AG10803 (cell line): ENCODE measurements at regions not wholly inside any gene's neighbourhood (a gene's known extent, or its start where the extent isn't known, plus 50 kb on each side); places are given as distances from the start of the nearest gene placed in this dataset.

Experiments
- DNase-seq: peaks from one replicate; pipeline ENCODE4 v3.0.0; 2010; ENCODE audit warnings: low read depth
- H3K4me3 ChIP-seq: 2 replicates; pipeline ENCODE4 v1.5.1; 2011; ENCODE audit warnings: mild to moderate bottlenecking, low read length, control low read depth
- TF ChIP-seq, protein P1 (sequence below): conservative IDR thresholded peaks from 2 replicates; pipeline ENCODE4 v1.5.1; 2011; ENCODE audit warnings: mild to moderate bottlenecking, low read length, control low read depth, inconsistent platforms

DNA sequence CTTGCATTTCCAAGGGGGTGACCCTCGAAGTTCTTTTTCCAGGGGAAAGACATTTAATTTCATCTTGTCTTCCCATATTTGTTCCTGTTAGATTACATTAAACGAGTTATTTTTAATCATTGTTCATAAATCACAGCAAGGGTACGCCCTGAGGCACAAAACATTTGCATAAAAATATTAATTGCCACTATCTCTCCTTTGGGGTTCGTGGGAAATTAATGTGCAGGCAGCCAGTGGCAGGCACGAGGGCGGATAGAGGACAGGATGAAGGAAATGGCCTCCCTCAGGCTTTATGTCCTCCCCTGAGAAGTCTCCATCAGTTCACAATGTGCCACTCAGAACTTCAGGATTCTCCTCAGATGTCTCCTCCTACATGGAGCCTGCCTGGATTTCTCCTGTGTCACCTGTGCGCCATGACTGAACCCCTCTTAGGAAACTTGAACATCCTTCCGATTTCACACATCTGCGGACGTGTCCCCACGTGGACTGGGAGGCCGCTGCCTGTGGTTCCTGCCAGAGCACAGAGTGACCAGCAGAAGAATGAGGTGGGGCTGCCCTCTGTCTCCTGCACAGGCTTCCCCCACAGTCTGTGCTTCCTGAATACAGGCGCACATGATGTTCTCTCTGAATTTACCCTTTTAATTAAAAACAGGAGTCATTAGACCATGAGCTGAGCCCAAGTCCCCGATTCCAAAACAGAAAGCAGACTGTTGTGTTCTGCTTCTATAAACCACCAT lies 1085.9 kb downstream of the TBC1D22A start:
- TF ChIP-seq, protein P1, sequence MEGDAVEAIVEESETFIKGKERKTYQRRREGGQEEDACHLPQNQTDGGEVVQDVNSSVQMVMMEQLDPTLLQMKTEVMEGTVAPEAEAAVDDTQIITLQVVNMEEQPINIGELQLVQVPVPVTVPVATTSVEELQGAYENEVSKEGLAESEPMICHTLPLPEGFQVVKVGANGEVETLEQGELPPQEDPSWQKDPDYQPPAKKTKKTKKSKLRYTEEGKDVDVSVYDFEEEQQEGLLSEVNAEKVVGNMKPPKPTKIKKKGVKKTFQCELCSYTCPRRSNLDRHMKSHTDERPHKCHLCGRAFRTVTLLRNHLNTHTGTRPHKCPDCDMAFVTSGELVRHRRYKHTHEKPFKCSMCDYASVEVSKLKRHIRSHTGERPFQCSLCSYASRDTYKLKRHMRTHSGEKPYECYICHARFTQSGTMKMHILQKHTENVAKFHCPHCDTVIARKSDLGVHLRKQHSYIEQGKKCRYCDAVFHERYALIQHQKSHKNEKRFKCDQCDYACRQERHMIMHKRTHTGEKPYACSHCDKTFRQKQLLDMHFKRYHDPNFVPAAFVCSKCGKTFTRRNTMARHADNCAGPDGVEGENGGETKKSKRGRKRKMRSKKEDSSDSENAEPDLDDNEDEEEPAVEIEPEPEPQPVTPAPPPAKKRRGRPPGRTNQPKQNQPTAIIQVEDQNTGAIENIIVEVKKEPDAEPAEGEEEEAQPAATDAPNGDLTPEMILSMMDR, result no peak
- DNase-seq, result peak; percentile 20

DNA sequence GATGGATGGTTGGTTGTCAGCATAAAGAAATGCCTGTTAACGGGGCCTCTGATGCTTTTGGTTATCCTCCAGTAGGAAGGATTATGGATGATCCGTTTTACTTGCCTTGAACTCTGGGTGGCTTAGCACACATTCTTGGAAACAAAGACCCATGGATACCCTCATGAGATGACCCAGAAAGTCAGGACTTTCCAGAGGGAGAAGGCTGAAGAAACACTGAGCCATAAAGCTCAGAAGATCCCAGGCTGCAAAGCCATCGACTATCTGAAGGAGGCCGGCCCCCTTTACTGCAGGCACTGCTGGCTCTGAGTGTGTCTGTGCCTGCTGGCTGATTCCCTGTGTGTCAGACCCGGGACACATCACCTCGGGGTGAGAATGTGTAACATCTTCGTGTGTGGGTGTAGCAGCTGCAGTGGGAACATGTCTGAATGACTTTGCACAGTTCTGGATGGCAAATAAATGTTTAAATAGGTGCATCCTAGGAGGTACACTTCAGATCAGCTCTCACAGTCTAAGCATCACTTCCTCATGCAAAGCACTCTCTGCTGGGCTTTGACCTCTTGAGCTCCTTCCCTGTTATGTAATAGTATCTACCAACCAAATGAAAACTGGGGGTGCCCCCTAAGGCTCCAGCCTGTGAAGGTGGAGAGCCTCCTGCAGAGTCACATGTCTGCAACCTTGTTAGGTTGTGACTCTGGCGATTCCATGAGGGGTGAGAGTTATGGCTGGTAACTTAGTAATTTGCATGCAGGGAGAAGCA lies 1084.9 kb downstream of the TBC1D22A start:
- H3K4me3 ChIP-seq, result no peak overlapping the region
- DNase-seq, result no peak
- TF ChIP-seq, protein P1, result no peak

More for the DNA sequence above, 1085.9 kb downstream of the TBC1D22A start:
- no peak overlapping the region for H3K4me3 ChIP-seq

GRCh38 chr22:47846206-47846605 lies 1083.8 kb downstream of the TBC1D22A start:
- no peak for DNase-seq
- TF ChIP-seq, protein P1, result no peak
- H3K4me3 ChIP-seq, result no peak overlapping the region

GRCh38 chr22:47842119-47842518 lies 1079.7 kb downstream of the TBC1D22A start:
- no peak for DNase-seq
- TF ChIP-seq, protein P1, result no peak
- no peak overlapping the region for H3K4me3 ChIP-seq

- DNase-seq, result no peak
- TF ChIP-seq, protein P1, result no peak
- no peak overlapping the region for H3K4me3 ChIP-seq
Observed at GRCh38 chr22:47841156-47841555, 1078.7 kb downstream of the TBC1D22A start.

GRCh38 chr22:47839595-47840227 lies 1077.3 kb downstream of the TBC1D22A start:
- TF ChIP-seq, protein P1, result 0 out of 2 replicates have a peak, but pooled peaks have one; percentile 4
- no peak overlapping the region for H3K4me3 ChIP-seq

More at GRCh38 chr22:47839595-47840227, 1077.3 kb downstream of the TBC1D22A start:
- peak; percentile 70 for DNase-seq
